HCT116 (cell line): ENCODE measurements at regions not wholly inside any gene's neighbourhood (a gene's known extent, or its start where the extent isn't known, plus 50 kb on each side); places are given as distances from the start of the nearest gene placed in this dataset.

ENCODE experiments used
- ATAC-seq: fragments of 200-7000 bp; cut with Tn5 transposase; 2 replicates; pipeline ENCODE4 v1.9.1; 2020; ENCODE audit warnings: mild to moderate bottlenecking, moderate library complexity
- BruUV-seq: library from RNA; stranded (reverse); fragments of 400-500 nt; replicated peaks from 2 replicates; lab custom pipeline; 2021; lab: Mats Ljungman, UMichigan
- CTCF ChIA-PET: fragments of 300-600 bp; sonication (Branson Sonifier 250); formaldehyde crosslinking; loops from one replicate; lab custom pipeline; 2021; ENCODE audit warnings: antibody characterized with exemption; lab: Charles Lee
- POLR2A ChIA-PET: fragments of 300-600, 350-600 bp; sonication (Branson Sonifier 250); formaldehyde crosslinking; loops from one replicate; lab custom pipeline; 2021; ENCODE audit warnings: antibody characterized with exemption; lab: Charles Lee
- RAD21 ChIA-PET, 2 experiments: fragments of 300-600 bp; sonication (Branson Sonifier 250); formaldehyde crosslinking; loops; one replicate each; lab custom pipeline; 2023; ENCODE audit warnings: low total read pairs in 2 of 2; ENCODE audit not compliant: uncharacterized antibody in 2 of 2, unreplicated experiment in 2 of 2, low non-redundant PET in 1 of 2; lab: Charles Lee
- DNase-seq: peaks from one replicate; pipeline ENCODE4 v3.0.0-alpha.2; 2010; ENCODE audit warnings: low read depth, low spot score
- H2AFZ ChIP-seq: fragments of 200-600 bp; shearing (Covaris generic), sonication (generic); 2 replicates; pipeline ENCODE4 v1.6.1; 2017; ENCODE audit warnings: low read depth, mixed run types, mixed read lengths, antibody characterized with exemption, low read length; ENCODE audit not compliant: poor library complexity, severe bottlenecking
- H3K27ac ChIP-seq: 2 replicates; pipeline ENCODE4 v1.5.1; 2012; ENCODE audit warnings: low read depth, low read length
- H3K27me3 ChIP-seq: fragments of 200-600 bp; sonication (generic); 2 replicates; pipeline ENCODE4 v1.6.1; 2016; ENCODE audit warnings: mixed run types, low read length, mixed read lengths; ENCODE audit not compliant: insufficient read depth
- H3K36me3 ChIP-seq, 2 experiments: fragments of 200-500 bp in 1 of 2; fragments of 200-600 bp in 1 of 2; sonication (Bioruptor generic) in 1 of 2; sonication (generic) in 1 of 2; 2 replicates each; pipeline versions ENCODE4 v1.5.1 to v1.6.1; 2014 to 2016; ENCODE audit warnings: low read length in 2 of 2, inconsistent platforms in 1 of 2, mixed read lengths in 1 of 2, mixed run types in 1 of 2; ENCODE audit not compliant: insufficient read depth in 2 of 2, control insufficient read depth in 1 of 2
- H3K4me1 ChIP-seq, 2 experiments: fragments of 200-600 bp in 1 of 2; sonication (generic) in 1 of 2; 2 replicates each; pipeline versions ENCODE4 v1.5.1 to v1.6.1; 2012 to 2017; ENCODE audit warnings: low read length in 2 of 2, inconsistent platforms in 1 of 2, mild to moderate bottlenecking in 1 of 2, mixed read lengths in 1 of 2, mixed run types in 1 of 2, moderate library complexity in 1 of 2; ENCODE audit not compliant: insufficient read depth in 2 of 2, control insufficient read depth in 1 of 2
- H3K4me2 ChIP-seq: fragments of 200-600 bp; sonication (generic); 2 replicates; pipeline ENCODE4 v1.6.1; 2017; ENCODE audit warnings: mixed run types, low read length, mixed read lengths
- H3K4me3 ChIP-seq, 2 experiments: fragments of 200-600 bp in 1 of 2; sonication (generic) in 1 of 2; replicated peaks in 1 of 2; 2 replicates each; pipeline ENCODE4 v1.5.1; 2011 to 2016; ENCODE audit warnings: low read length in 2 of 2, control low read depth in 1 of 2, low read depth in 1 of 2, mild to moderate bottlenecking in 1 of 2, mixed read lengths in 1 of 2, mixed run types in 1 of 2
- H3K79me2 ChIP-seq: fragments of 200-600 bp; sonication (generic); 2 replicates; pipeline ENCODE4 v1.6.1; 2017; ENCODE audit warnings: mild to moderate bottlenecking, mixed run types, low read length, moderate library complexity, mixed read lengths; ENCODE audit not compliant: insufficient read depth
- H3K9ac ChIP-seq: fragments of 200-600 bp; sonication (generic); 2 replicates; pipeline ENCODE4 v1.6.1; 2016; ENCODE audit warnings: low read length, mixed read lengths
- H3K9me2 ChIP-seq: fragments of 200-600 bp; sonication (generic), shearing (Covaris generic); 2 replicates; pipeline ENCODE4 v1.6.1; 2017; ENCODE audit warnings: mixed run types, mild to moderate bottlenecking, moderate library complexity; ENCODE audit not compliant: insufficient read depth
- H3K9me3 ChIP-seq, 2 experiments: fragments of 200-500 bp in 1 of 2; fragments of 200-600 bp in 1 of 2; sonication (Bioruptor generic) in 1 of 2; sonication (generic) in 1 of 2; 2 replicates each; pipeline ENCODE4 v1.6.1; 2014 to 2017; ENCODE audit warnings: low read length in 2 of 2, mixed read lengths in 2 of 2, inconsistent platforms in 1 of 2, low read depth in 1 of 2, mild to moderate bottlenecking in 1 of 2, mixed run types in 1 of 2, moderate library complexity in 1 of 2; ENCODE audit not compliant: control insufficient read depth in 1 of 2, insufficient read depth in 1 of 2
- H4K20me1 ChIP-seq: fragments of 200-600 bp; sonication (generic), shearing (Covaris generic); 2 replicates; pipeline ENCODE4 v1.6.1; 2017; ENCODE audit warnings: mixed run types, mild to moderate bottlenecking, moderate library complexity; ENCODE audit not compliant: insufficient read depth
- POLR2AphosphoS5 ChIP-seq: IDR thresholded peaks from 2 replicates; pipeline ENCODE4 v1.6.1; 2011; ENCODE audit warnings: mild to moderate bottlenecking, low read depth, low read length, moderate library complexity
- RAD21 ChIP-seq: IDR thresholded peaks from 2 replicates; pipeline ENCODE4 v1.6.1; 2012; ENCODE audit warnings: low read depth, mild to moderate bottlenecking
- SIN3A ChIP-seq: IDR thresholded peaks from 2 replicates; pipeline ENCODE4 v1.6.1; 2012; ENCODE audit warnings: low read depth
- TCF7L2 ChIP-seq: IDR thresholded peaks from 2 replicates; pipeline ENCODE4 v1.7.0; 2011; ENCODE audit warnings: borderline replicate concordance, inconsistent platforms; ENCODE audit not compliant: insufficient read depth, insufficient read length; ENCODE audit errors: extremely low read depth
- YY1 ChIP-seq: IDR thresholded peaks from 2 replicates; pipeline ENCODE4 v1.6.1; 2011; ENCODE audit warnings: low read length, low read depth, moderate library complexity, mild to moderate bottlenecking; ENCODE audit not compliant: insufficient replicate concordance; ENCODE audit errors: extremely low read depth
- ZFX ChIP-seq: fragments of 450-650 bp; IDR thresholded peaks from 2 replicates; pipeline ENCODE4 v1.6.1; 2017
- intact Hi-C: fragments of 100-400 bp; cut with micrococcal nuclease; formaldehyde crosslinking; loops from 2 replicates; pipeline ENCODE4 v1.10.0; 2022
- TF ChIP-seq, protein P1 (sequence below): IDR thresholded peaks from 2 replicates; pipeline ENCODE4 v1.6.1; 2012
- TF ChIP-seq, protein P2 (sequence below): IDR thresholded peaks from 2 replicates; pipeline ENCODE4 v1.6.1; 2012; ENCODE audit warnings: low read depth

DNA sequence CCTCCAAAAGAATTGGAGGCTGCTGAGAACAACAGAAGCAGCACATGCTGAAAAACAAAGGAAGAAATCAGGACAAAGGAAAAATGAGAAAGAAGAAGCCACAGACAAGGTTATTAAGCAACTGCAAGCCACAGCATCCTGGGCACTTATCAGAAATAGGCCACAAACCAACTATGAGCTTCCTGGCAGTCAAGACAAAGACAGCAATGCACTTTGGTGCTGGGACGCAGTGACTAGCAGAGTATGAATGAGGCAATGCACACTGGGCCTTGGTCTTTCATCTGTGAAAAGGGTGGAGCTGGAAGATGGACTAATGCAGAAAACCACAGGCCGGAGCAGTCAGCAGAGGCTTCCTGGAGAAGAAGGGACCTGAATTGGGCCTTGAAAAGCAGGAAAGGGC lies 56.0 kb upstream of the LINGO1 start:
- Histone ChIP-seq H3K27me3 (peaks cover 5% of the 10 kb centered on the region; the same call in 1 of the 2 replicates), H3K4me2 (no peak overlapping the region), H2AFZ (no peak overlapping the region), H3K9me3 (no peaks in the 10 kb centered on the region), H4K20me1 (no peaks in the 10 kb centered on the region), H3K27ac (no peak overlapping the region), H3K36me3 (no peaks in the 10 kb centered on the region), H3K4me1 (no peaks in the 10 kb centered on the region), H3K9ac (no peak overlapping the region), H3K4me3 (no peak overlapping the region), H3K9me2 (no peaks in the 10 kb centered on the region)
- CTCF ChIA-PET, result no interaction called here
- RAD21 ChIA-PET, result no interaction called here
- intact Hi-C loops, result no loop called here
- no TSS peak for BruUV-seq
- DNase-seq, result no peak
- no peak for ATAC-seq
- POLR2A ChIA-PET, result no interaction called here
- TF ChIP-seq SIN3A, result no peak
- TF ChIP-seq YY1, result no peak
- TF ChIP-seq, protein P1, sequence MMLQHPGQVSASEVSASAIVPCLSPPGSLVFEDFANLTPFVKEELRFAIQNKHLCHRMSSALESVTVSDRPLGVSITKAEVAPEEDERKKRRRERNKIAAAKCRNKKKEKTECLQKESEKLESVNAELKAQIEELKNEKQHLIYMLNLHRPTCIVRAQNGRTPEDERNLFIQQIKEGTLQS, result no peak
- TF ChIP-seq TCF7L2, result no peak
- TF ChIP-seq RAD21, result no peak
- TF ChIP-seq POLR2AphosphoS5, result no peak
- TF ChIP-seq ZFX, result no peak
- TF ChIP-seq, protein P2, sequence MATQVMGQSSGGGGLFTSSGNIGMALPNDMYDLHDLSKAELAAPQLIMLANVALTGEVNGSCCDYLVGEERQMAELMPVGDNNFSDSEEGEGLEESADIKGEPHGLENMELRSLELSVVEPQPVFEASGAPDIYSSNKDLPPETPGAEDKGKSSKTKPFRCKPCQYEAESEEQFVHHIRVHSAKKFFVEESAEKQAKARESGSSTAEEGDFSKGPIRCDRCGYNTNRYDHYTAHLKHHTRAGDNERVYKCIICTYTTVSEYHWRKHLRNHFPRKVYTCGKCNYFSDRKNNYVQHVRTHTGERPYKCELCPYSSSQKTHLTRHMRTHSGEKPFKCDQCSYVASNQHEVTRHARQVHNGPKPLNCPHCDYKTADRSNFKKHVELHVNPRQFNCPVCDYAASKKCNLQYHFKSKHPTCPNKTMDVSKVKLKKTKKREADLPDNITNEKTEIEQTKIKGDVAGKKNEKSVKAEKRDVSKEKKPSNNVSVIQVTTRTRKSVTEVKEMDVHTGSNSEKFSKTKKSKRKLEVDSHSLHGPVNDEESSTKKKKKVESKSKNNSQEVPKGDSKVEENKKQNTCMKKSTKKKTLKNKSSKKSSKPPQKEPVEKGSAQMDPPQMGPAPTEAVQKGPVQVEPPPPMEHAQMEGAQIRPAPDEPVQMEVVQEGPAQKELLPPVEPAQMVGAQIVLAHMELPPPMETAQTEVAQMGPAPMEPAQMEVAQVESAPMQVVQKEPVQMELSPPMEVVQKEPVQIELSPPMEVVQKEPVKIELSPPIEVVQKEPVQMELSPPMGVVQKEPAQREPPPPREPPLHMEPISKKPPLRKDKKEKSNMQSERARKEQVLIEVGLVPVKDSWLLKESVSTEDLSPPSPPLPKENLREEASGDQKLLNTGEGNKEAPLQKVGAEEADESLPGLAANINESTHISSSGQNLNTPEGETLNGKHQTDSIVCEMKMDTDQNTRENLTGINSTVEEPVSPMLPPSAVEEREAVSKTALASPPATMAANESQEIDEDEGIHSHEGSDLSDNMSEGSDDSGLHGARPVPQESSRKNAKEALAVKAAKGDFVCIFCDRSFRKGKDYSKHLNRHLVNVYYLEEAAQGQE, result no peak
- TF ChIP-seq, all 23 proteins: peak for 0
- H3K79me2 ChIP-seq, result no peaks in the 10 kb centered on the region
